Fibroblast of mammary gland (primary cell): ENCODE measurements at regions not wholly inside any gene's neighbourhood (a gene's known extent, or its start where the extent isn't known, plus 50 kb on each side); places are given as distances from the start of the nearest gene placed in this dataset.
A peak's percentile ranks its signal among the peaks of the same experiment; 100 is the strongest.
"Not testable (repeated sequence)": the region's sequence is repeated elsewhere in the genome, so short reads cannot be mapped to it uniquely, and the experiment has no call there.

ENCODE experiments used
- DNase-seq: peaks from one replicate; pipeline ENCODE4 v3.0.0-alpha.2; 2010; ENCODE audit warnings: low read depth
- H3K4me3 ChIP-seq: 2 replicates; pipeline ENCODE4 v1.5.1; 2011; ENCODE audit warnings: low read depth, mild to moderate bottlenecking, low read length, moderate library complexity; ENCODE audit not compliant: control insufficient read depth
- TF ChIP-seq, protein P1 (sequence below): conservative IDR thresholded peaks from 2 replicates; pipeline ENCODE4 v1.5.1; 2011; ENCODE audit warnings: low read depth, low read length, inconsistent platforms; ENCODE audit not compliant: control insufficient read depth, insufficient read depth

GRCh38 chr1:81187635-81188034, 613.1 kb upstream of the ADGRL2 start:
- H3K4me3 ChIP-seq = no peak overlapping the region
- DNase-seq = no peak
- TF ChIP-seq, protein P1, sequence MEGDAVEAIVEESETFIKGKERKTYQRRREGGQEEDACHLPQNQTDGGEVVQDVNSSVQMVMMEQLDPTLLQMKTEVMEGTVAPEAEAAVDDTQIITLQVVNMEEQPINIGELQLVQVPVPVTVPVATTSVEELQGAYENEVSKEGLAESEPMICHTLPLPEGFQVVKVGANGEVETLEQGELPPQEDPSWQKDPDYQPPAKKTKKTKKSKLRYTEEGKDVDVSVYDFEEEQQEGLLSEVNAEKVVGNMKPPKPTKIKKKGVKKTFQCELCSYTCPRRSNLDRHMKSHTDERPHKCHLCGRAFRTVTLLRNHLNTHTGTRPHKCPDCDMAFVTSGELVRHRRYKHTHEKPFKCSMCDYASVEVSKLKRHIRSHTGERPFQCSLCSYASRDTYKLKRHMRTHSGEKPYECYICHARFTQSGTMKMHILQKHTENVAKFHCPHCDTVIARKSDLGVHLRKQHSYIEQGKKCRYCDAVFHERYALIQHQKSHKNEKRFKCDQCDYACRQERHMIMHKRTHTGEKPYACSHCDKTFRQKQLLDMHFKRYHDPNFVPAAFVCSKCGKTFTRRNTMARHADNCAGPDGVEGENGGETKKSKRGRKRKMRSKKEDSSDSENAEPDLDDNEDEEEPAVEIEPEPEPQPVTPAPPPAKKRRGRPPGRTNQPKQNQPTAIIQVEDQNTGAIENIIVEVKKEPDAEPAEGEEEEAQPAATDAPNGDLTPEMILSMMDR = no peak

GRCh38 chr1:81186261-81186660, 614.5 kb upstream of the ADGRL2 start:
- H3K4me3 ChIP-seq = no peak overlapping the region
- DNase-seq = peak; percentile 5
- TF ChIP-seq, protein P1 = no peak

GRCh38 chr1:81183553-81183952, 617.2 kb upstream of the ADGRL2 start:
- TF ChIP-seq, protein P1 = no peak
- H3K4me3 ChIP-seq = no peak overlapping the region
- no peak for DNase-seq

DNA sequence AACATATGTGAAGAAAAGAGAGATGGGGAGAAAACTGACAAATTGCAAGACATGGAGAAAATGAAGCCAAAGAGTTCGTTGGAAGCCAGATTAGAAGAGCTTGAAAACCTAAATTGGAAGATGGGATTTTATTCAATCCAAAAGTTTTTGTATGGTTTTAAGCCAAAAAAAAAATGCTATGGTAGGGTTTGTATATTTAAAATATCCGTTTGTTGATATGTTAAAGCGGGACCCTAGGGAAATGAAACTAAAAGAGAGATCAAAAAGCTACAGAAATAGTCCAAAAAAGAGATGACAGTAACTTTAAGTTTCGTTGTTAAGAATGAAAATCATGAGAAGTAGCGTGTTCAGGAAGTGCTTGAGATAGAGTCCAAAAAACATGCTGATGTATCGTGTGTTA, 617.7 kb upstream of the ADGRL2 start:
- TF ChIP-seq, protein P1 = no peak
- no peak overlapping the region for H3K4me3 ChIP-seq
- DNase-seq = no peak

DNA sequence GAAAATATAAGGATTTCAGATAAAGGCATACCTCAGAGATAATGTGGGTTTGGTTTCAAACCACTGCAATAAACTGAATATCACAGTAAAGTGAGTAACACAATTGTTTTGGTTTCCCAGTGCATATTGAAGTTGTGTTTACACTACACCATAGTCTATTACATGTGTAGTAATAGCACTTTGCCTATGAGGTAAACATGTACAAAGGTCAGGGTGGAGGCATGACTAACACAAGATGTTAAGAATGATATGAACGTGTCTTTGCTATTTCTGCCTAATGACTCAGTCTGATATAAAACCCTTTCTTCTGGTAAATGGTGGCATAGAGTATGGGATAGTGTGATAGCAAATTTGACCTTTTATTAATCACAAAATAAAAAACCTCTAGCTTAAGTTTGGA, 621.5 kb upstream of the ADGRL2 start:
- TF ChIP-seq, protein P1 = no peak
- no peak overlapping the region for H3K4me3 ChIP-seq
- peak; percentile 91 for DNase-seq

- not testable (repeated sequence) for DNase-seq, H3K4me3 ChIP-seq
Measured at GRCh38 chr1:81178431-81179093, 622.2 kb upstream of the ADGRL2 start.

DNA sequence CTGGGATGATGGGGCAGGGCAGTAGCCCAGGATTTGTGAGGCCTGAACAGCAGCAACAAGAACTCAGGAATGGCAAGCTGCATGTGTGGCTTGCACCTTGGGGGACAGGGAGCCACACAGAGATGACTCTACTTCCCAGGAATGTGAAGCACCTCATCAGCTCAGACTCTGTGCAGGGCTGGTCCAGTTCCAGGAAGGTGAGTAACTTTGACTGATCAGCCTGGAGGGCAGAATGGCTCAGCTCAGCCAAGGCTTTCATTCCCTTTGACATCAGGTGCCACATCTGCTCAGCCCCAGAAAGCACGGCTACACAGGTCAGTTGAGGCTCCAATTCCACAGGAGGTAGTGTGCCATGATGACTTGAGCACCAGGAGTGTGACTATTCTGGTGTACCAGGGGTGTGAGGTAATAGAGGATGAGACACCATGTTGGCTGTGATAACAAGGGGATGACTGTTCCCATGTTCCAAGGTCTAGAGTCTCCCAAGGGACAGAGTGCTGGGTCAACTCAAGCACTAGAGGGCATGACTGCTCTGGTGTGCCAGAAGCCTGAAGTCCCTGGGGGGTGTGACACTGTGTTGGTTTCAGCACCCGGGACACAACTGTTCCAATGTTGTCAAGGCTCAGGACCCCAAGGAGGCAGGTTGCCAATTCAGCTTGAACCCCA, 625.8 kb upstream of the ADGRL2 start:
- DNase-seq = peak; percentile 59
- TF ChIP-seq, protein P1 = no peak

More for the DNA sequence above, 625.8 kb upstream of the ADGRL2 start:
- no peak overlapping the region for H3K4me3 ChIP-seq
